T-cell (primary cell): ENCODE measurements at regions not wholly inside any gene's neighbourhood (a gene's known extent, or its start where the extent isn't known, plus 50 kb on each side); places are given as distances from the start of the nearest gene placed in this dataset.

Experiments
- ATAC-seq, 4 experiments: fragments of 200-7000 bp in 3 of 4; fragments of 150-1000 bp in 1 of 4; cut with Tn5 transposase; replicated peaks in 1 of 4; 1 replicate in 3 of 4; 2 replicates in 1 of 4; pipeline ENCODE4 v1.10.0; 2021; ENCODE audit warnings: moderate library complexity in 3 of 4, mild to moderate bottlenecking in 2 of 4, moderate number of reproducible peaks in 1 of 4
- CTCF ChIA-PET, 2 donors: fragments of 300-600 bp; sonication (Branson Sonifier 250); formaldehyde crosslinking; loops; one replicate each; lab custom pipeline; 2022; ENCODE audit warnings: antibody characterized with exemption in 2 of 2; lab: Charles Lee
- POLR2A ChIA-PET, 2 donors: fragments of 300-600 bp; sonication (Branson Sonifier 250); formaldehyde crosslinking; loops; one replicate each; lab custom pipeline; 2022; ENCODE audit warnings: antibody characterized with exemption in 2 of 2; lab: Charles Lee
- DNase-seq, 35 experiments: peaks; one replicate each; pipeline versions ENCODE4 v3.0.0 to v3.0.0-alpha.2; 2013 to 2023
- H3K27ac ChIP-seq: one replicate; pipeline ENCODE4 v1.5.1; 2013; ENCODE audit warnings: low read length
- H3K27me3 ChIP-seq, 2 experiments: replicated peaks in 1 of 2; 1 replicate in 1 of 2; 2 replicates in 1 of 2; pipeline versions ENCODE4 v1.6.1 to v1.7.0; 2013; ENCODE audit warnings: low read length in 1 of 2, mixed read lengths in 1 of 2; ENCODE audit not compliant: control insufficient read depth in 2 of 2, insufficient read depth in 2 of 2; ENCODE audit errors: extremely low read depth in 1 of 2
- H3K36me3 ChIP-seq, 2 donors: 1 replicate in 1 of 2; 2 replicates in 1 of 2; pipeline versions ENCODE4 v1.6.1 to v1.7.0; 2013; ENCODE audit warnings: low read length in 1 of 2; ENCODE audit not compliant: control insufficient read depth in 2 of 2, insufficient read depth in 1 of 2; ENCODE audit errors: extremely low read depth in 1 of 2
- H3K4me1 ChIP-seq, 2 experiments: 1 replicate in 1 of 2; 2 replicates in 1 of 2; pipeline versions ENCODE4 v1.6.1 to v1.7.0; 2013; ENCODE audit warnings: low read length in 2 of 2, mixed read lengths in 1 of 2; ENCODE audit not compliant: insufficient read depth in 2 of 2, control insufficient read depth in 1 of 2; ENCODE audit errors: extremely low read depth in 1 of 2
- H3K4me3 ChIP-seq, 2 donors: 1 replicate in 1 of 2; 2 replicates in 1 of 2; pipeline versions ENCODE4 v1.5.1 to v1.7.0; 2013; ENCODE audit warnings: mild to moderate bottlenecking in 2 of 2, low read length in 1 of 2, moderate library complexity in 1 of 2; ENCODE audit not compliant: control insufficient read depth in 1 of 2; ENCODE audit errors: extremely low read depth in 1 of 2
- H3K9me3 ChIP-seq: 2 replicates; pipeline ENCODE4 v1.7.0; 2013
- H3K27ac Mint-ChIP-seq, 2 donors: one replicate each; pipeline ENCODE4 v1.8.0; 2020 to 2021; ENCODE audit warnings: mild to moderate bottlenecking in 2 of 2, mixed read lengths in 2 of 2
- H3K27me3 Mint-ChIP-seq, 2 donors: one replicate each; pipeline ENCODE4 v1.8.0; 2021 to 2022; ENCODE audit warnings: mixed read lengths in 2 of 2
- H3K36me3 Mint-ChIP-seq: one replicate; pipeline ENCODE4 v1.8.0; 2021; ENCODE audit warnings: mixed read lengths
- H3K4me1 Mint-ChIP-seq, 3 donors: one replicate each; pipeline ENCODE4 v1.8.0; 2020 to 2022; ENCODE audit warnings: mixed read lengths in 3 of 3, mild to moderate bottlenecking in 1 of 3
- H3K4me3 Mint-ChIP-seq, 3 donors: one replicate each; pipeline ENCODE4 v1.8.0; 2020 to 2022; ENCODE audit warnings: mild to moderate bottlenecking in 3 of 3, mixed read lengths in 3 of 3, moderate library complexity in 3 of 3
- H3K9me3 Mint-ChIP-seq, 3 donors: one replicate each; pipeline ENCODE4 v1.8.0; 2020 to 2022; ENCODE audit warnings: mixed read lengths in 3 of 3
- WGBS: methylation state at CpG from one replicate; pipeline ENCODE4 v1.1.5; 2013; ENCODE audit warnings: missing lambda C conversion rate; ENCODE audit not compliant: insufficient coverage; 5-methylcytosine and 5-hydroxymethylcytosine counted together

DNA sequence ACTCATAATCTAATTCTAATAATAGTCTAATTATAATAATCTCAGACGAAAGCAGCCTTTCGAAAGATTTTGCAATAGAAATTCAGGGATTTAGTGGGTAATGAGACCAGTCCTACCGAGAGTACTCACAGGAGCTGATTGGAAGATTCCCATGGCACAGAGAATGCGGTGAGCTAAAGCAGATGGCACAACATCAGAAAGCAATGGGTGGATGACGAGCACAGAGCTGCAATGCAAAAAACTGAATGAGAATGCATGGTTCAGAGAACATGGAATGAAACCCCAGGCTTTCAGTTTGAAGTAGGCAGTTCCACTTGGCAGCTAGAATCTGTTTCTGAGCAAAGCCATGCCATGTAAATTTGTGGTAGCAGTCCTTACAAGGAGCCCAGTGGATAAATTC, 78.2 kb upstream of the SPINK5 start:
- no peak overlapping the region for H3K27ac ChIP-seq
- no peaks in the 10 kb centered on the region for H3K4me1 ChIP-seq
- Mint-ChIP-seq H3K4me1 (no peaks in the 10 kb centered on the region), H3K27me3 (peaks cover 0 to 5% of the 10 kb centered on the region in 2 donors), H3K27ac (no peak overlapping the region), H3K9me3 (peaks cover 0 to 12% (median 0%) of the 10 kb centered on the region in 3 donors), H3K4me3 (no peak overlapping the region), H3K36me3 (no peaks in the 10 kb centered on the region)
- ChIA-PET CTCF (no interaction called here), POLR2A (no interaction called here)
- DNase-seq, result no peak
- no peaks in the 10 kb centered on the region for H3K27me3 ChIP-seq
- WGBS, result 68% methylated on average over 4 of the region's 5 CpGs
- H3K4me3 ChIP-seq, result no peak overlapping the region
- ATAC-seq, result no peak
- no peaks in the 10 kb centered on the region for H3K36me3 ChIP-seq
- no peaks in the 10 kb centered on the region for H3K9me3 ChIP-seq

DNA sequence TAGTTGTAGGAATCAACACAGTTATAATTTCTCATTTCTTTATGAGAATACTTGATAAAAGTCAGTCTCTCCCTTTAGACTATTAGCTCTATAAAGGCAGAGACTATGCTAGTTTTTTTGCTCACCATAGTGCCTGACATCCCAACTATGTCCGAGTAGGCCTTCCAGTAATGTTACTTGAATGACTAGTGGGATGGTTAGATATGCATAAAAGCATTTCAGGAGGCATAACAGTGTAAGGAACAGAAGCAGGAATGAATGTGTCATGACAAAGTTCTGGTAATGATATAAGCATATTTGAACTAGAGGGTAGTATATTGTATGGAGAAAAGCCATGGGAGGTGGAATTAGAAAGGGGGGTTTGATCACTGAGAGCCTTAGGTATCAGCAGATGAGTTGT, 77.4 kb upstream of the C5orf46 start:
- Mint-ChIP-seq H3K27ac (no peak overlapping the region), H3K36me3 (no peaks in the 10 kb centered on the region), H3K4me3 (no peak overlapping the region), H3K4me1 (no peaks in the 10 kb centered on the region), H3K27me3 (peaks cover 0 to 5% of the 10 kb centered on the region in 2 donors), H3K9me3 (peaks cover 0 to 12% (median 0%) of the 10 kb centered on the region in 3 donors)
- DNase-seq, result no peak
- Histone ChIP-seq H3K9me3 (no peaks in the 10 kb centered on the region), H3K36me3 (no peaks in the 10 kb centered on the region), H3K27me3 (no peaks in the 10 kb centered on the region), H3K4me3 (no peak overlapping the region), H3K27ac (no peak overlapping the region), H3K4me1 (no peaks in the 10 kb centered on the region)
- WGBS, result 40% methylated on average over 1 of the region's 1 CpG
- ChIA-PET POLR2A (no interaction called here), CTCF (no interaction called here)
- ATAC-seq, result no peak

DNA sequence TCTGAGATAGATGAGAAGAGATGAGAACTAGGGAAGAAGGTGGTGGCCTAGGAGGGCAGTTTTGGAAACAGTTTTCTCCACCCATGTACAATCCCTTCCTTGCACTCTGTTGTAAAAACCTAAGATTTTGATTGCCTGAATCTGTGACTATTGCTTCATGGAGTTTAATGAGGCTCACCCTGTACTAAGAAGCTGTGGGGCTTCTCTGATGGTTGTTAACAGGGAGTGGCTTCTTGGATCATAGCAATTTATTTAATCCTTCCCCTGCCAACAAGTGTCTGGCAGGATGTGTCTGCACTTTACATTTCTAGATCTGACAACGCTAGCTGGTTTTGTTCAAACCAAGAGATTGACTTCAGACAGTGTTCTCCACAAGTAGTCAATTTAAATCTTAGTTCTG, 74.7 kb upstream of the C5orf46 start:
- no peak overlapping the region for H3K27ac ChIP-seq
- H3K9me3 ChIP-seq, result no peaks in the 10 kb centered on the region
- no peak for ATAC-seq
- ChIA-PET POLR2A (no interaction called here), CTCF (no interaction called here)
- WGBS, result no CpG with 5 or more reads among the region's 1 CpG
- H3K4me3 ChIP-seq, result no peak overlapping the region
- H3K36me3 Mint-ChIP-seq, result no peaks in the 10 kb centered on the region
- H3K4me1 ChIP-seq, result no peaks in the 10 kb centered on the region
- no peaks in the 10 kb centered on the region for H3K27me3 ChIP-seq
- DNase-seq, result no peak
- peaks cover 0 to 5% of the 10 kb centered on the region in 2 donors for H3K27me3 Mint-ChIP-seq
- no peaks in the 10 kb centered on the region for H3K36me3 ChIP-seq
- H3K27ac Mint-ChIP-seq, result no peak overlapping the region
- peaks cover 0 to 8% (median 0%) of the 10 kb centered on the region in 3 donors for H3K9me3 Mint-ChIP-seq
- no peak overlapping the region for H3K4me3 Mint-ChIP-seq
- H3K4me1 Mint-ChIP-seq, result no peaks in the 10 kb centered on the region

DNA sequence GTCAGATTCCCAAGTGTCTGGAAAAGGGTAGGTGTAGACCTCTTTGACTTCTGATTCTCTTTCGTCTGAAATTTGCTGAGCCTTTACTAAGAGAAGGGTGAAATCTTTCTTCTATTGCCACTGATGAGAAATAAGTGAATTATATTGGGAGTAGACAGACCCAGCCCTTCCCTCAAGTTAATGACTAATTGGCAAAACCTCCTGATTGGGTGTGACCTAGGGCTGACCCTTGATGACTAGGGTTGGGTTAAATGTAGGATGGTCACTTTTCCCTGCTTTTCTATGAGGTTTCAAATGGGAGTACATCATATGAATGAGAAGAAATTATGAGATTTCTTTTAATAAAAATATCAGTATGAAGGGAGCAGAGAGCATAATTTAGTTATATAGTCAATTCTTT, 73.4 kb upstream of the C5orf46 start:
- Histone ChIP-seq H3K9me3 (no peaks in the 10 kb centered on the region), H3K27me3 (no peaks in the 10 kb centered on the region), H3K4me1 (no peaks in the 10 kb centered on the region), H3K4me3 (no peak overlapping the region), H3K27ac (no peak overlapping the region), H3K36me3 (no peaks in the 10 kb centered on the region)
- Mint-ChIP-seq H3K27me3 (peaks cover 0 to 5% of the 10 kb centered on the region in 2 donors), H3K36me3 (no peaks in the 10 kb centered on the region), H3K4me3 (no peak overlapping the region), H3K27ac (no peak overlapping the region), H3K4me1 (no peaks in the 10 kb centered on the region), H3K9me3 (peaks cover 0 to 8% (median 0%) of the 10 kb centered on the region in 3 donors)
- ChIA-PET CTCF (no interaction called here), POLR2A (no interaction called here)
- DNase-seq, result no peak
- no peak for ATAC-seq
- 50% methylated on average over 1 of the region's 1 CpG for WGBS

DNA sequence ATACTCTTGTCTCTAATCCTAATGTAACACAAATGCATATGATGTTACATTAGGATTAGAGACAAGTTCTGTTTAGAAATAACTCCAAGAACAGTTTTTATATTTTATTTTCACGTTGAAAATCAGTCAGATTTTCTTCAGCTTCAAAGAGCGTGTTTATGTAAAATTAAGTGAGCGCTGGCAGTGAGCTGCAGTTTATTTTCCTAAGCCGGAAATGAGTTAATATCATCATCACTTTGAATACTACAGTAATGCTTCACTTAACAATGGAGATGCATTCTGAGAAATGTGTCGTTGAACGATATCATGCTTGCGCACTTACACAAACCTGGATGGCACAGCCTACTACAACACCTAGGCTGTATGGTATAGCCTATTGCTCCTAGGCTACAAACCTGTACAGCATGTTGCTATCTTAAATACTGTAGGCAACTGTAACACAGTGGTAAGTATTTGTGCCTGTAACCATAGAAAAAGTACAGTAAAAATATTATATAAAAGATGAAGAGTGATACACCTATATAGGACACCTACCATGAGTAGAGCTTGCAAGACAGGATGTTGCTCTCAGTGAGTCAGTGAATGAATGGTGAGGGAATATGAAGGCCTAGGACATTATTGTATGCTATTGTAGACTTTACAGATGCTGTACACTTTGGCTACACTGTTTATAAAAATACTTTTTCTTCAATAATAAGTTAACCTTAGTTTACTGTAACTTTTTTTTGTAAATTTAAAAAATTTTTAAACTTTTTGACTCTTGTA, 65.9 kb upstream of the C5orf46 start:
- no peaks in the 10 kb centered on the region for H3K36me3 Mint-ChIP-seq
- POLR2A ChIA-PET, result no interaction called here
- no peaks in the 10 kb centered on the region for H3K9me3 Mint-ChIP-seq

DNA sequence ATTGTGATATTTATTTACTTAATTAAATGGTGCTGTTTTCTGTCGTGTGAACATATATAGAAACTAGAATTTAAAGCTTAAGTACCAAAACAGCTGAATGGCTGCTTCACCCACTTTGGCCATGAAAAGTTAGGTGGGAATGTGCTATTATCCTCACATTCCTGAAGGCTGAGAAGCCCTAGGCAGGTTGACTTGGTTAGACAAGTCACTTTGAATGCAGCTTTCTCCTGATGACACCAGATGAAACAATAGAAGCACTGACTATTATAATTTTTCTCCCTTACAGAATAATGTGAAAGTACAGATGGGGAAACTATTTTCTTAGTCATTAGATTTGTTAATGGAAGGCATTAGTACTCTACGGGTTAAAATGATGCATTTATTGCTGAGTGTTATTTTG, 65.1 kb upstream of the C5orf46 start:
- H3K4me1 ChIP-seq, result no peaks in the 10 kb centered on the region
- Mint-ChIP-seq H3K4me3 (no peak overlapping the region), H3K4me1 (no peaks in the 10 kb centered on the region), H3K9me3 (no peaks in the 10 kb centered on the region), H3K27me3 (no peaks in the 10 kb centered on the region), H3K27ac (no peak overlapping the region), H3K36me3 (no peaks in the 10 kb centered on the region)
- DNase-seq (no peak), ATAC-seq (no peak)
- 100% methylated on average over 1 of the region's 2 CpGs for WGBS
- no peak overlapping the region for H3K27ac ChIP-seq
- H3K9me3 ChIP-seq, result no peaks in the 10 kb centered on the region
- no peaks in the 10 kb centered on the region for H3K27me3 ChIP-seq
- no peaks in the 10 kb centered on the region for H3K36me3 ChIP-seq
- POLR2A ChIA-PET, result no interaction called here
- H3K4me3 ChIP-seq, result no peak overlapping the region
- CTCF ChIA-PET, result no interaction called here

More for the DNA sequence above, 65.9 kb upstream of the C5orf46 start:
- no peak overlapping the region for H3K27ac Mint-ChIP-seq
- H3K27me3 ChIP-seq, result no peaks in the 10 kb centered on the region
- no peak overlapping the region for H3K4me3 ChIP-seq
- no peaks in the 10 kb centered on the region for H3K4me1 Mint-ChIP-seq
- no peaks in the 10 kb centered on the region for H3K9me3 ChIP-seq
- H3K4me1 ChIP-seq, result no peaks in the 10 kb centered on the region
- no peaks in the 10 kb centered on the region for H3K36me3 ChIP-seq
- CTCF ChIA-PET, result no interaction called here
- WGBS, result no CpG with 5 or more reads among the region's 7 CpGs
- H3K27ac ChIP-seq, result no peak overlapping the region
- no peak for ATAC-seq
- DNase-seq, result no peak
- H3K27me3 Mint-ChIP-seq, result no peaks in the 10 kb centered on the region
- H3K4me3 Mint-ChIP-seq, result no peak overlapping the region
